ENCODE measurements at regions not wholly inside any gene's neighbourhood (a gene's known extent, or its start where the extent isn't known, plus 50 kb on each side); places are given as distances from the start of the nearest gene placed in this dataset.

DNA sequence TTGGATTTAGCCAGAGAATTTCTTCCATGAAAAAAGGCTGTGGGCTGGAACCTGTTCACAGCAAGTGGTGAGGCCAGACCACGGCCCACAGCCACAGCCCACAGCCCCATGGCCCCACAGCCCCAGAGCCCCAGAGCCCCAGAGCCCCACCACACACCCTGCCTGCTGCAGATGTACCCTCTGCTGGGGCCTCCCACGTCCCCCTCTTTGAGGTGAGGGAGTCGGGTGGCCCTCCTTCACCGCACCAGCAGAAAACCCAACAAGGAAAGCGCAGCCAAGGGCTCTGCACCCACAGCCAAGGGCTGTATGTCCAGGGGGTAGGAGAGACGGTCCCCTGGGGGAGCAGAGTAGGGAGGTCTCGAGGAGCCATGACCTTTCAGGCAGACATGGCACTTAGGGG is 327.5 kb upstream of the DIO3 start:
- DNase-seq: no peak

DNA sequence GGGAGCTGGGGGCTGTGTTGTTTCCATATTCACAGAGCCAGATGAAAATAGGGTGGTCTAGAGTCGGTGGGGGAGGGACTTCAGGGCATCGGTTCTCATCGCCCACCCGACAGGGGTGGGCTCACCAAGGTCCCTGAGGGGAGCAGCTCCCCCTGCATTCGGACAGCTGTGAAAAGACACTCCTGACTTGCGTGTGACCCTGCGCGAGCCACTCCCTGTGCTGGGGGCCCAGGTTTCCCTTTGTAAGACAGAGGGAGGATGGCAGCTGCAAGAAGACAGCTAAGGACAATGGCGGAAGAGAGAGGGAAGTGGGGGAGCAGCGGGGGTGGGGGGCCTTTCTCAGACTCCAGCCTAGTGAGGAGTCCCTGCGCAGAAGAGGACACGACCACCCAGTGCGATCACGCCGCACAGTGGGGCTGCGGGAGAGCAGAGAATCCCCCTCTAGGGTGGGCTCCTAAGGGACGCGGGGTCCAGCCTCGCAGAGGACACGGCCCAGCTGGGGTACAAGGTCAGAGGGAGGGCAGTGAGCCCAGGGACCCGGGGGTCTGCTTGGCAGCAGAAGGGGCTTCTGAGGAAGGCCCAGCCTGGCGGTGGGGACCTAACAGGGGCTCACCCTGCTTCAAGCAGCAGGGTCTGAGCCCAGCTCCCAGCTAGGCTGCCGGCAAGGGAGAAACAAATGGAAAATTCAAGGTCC is 326.9 kb upstream of the DIO3 start:
- no peak for DNase-seq

GRCh38 chr14:101234999-101235334 is 326.3 kb upstream of the DIO3 start:
- DNase-seq: no peak

GRCh38 chr14:101235335-101236103 is 325.8 kb upstream of the DIO3 start:
- no peak for DNase-seq

DNA sequence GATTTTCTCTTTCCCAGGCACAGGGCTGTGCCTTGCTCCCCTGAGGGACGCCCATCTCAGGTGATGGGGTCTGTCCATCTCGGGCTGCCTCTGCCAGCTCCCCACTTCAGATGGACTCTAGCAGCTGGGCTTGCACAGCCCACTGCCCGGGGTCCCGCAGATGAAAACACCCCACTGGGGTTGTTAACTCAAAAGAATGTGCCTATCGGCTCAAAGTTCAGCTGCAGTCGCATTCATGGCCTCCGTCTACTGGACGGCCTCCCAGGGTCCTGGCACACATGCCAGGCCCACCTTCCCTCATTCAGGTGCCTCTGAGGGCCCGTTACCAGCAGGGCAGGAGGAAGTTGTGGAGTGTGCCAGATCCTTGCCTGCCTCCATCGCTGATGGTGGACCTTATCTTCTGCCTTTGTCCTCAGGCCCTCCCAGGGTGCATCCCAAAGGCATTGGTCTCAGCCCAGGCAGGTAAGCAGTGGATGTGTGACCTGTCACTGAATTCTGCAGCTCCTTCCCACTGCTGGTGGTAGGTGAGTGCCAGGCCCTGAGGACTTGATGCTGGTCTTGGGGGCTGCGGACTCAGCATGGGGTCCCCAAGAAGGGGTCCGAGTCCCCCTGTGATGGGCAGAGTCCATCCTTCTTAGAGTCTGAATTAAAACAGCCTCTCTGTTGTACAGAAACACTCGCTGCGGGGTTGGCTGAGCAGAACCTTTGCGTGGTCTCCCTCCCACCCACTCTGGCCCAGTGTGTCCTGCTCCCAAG is 324.6 kb upstream of the DIO3 start:
- no peak for DNase-seq

DNA sequence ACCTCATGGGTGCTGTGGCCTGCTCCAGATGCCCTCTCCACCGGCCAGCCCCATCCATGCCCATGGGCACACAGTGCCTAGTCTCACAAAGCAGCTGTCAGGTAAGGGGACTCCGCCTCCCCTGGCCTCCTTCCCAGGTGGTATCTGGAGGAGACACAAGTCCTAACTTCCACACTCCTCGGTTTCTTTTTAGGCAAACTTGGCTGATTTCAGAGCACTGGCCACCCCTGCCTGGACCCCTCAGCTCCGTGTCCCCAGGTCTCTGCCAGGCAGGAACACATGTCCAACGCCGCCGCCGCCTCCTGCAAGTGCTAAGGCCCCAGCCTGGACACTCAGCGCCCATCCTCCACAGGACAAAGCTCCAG is 324.1 kb upstream of the DIO3 start:
- DNase-seq: no peak

DNA sequence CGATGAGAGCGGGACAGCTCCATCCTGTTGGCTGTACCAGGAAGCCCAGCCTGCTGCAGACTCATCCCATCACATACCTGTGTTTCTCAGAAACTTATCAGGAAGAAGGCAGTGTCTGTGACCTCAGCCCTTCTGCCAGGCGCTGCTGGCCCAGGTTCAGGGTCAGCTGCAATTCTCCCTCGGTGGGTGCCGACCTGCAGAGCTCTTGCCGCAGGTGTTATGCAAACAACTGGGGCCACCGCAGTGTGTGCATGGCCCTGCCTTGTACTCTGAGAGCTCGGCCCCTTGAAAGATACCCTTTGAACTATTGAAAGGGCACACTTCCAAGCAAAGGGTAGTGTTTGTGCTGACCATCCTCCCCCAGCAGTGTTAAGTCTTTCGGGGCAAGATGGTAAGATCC is 322.2 kb upstream of the DIO3 start:
- DNase-seq: no peak

DNA sequence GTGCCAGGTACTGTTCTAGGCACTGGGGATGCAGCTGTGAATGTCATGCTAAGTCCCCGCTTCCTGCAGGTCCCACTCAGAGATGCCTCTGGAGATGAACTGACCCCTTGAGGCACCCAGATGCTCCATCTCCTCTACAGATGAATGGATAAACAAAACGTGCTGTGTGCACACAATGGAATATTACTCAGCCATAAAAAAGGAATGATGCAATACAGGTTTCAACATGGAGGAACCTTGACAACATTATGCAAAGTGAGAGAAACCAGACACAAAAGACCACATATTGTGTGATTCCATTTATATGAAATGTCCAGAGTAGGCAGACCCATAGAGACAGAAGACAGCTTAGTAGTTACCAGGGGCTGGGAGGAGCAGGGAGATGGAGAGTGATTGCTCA is 320.1 kb upstream of the DIO3 start:
- DNase-seq: no peak

- DNase-seq: no peak
These were observed 319.5 kb upstream of the DIO3 start for GRCh38 chr14:101241807-101242278.

- DNase-seq: no peak
These were observed 318.6 kb upstream of the DIO3 start for GRCh38 chr14:101242442-101243385.

GRCh38 chr14:101243587-101244338 is 317.5 kb upstream of the DIO3 start:
- no peak for DNase-seq

- DNase-seq: no peak
These were observed 314.1 kb upstream of the DIO3 start for GRCh38 chr14:101246894-101247841.

- no peak for DNase-seq
These were observed 313.2 kb upstream of the DIO3 start for GRCh38 chr14:101247842-101248725.

DNA sequence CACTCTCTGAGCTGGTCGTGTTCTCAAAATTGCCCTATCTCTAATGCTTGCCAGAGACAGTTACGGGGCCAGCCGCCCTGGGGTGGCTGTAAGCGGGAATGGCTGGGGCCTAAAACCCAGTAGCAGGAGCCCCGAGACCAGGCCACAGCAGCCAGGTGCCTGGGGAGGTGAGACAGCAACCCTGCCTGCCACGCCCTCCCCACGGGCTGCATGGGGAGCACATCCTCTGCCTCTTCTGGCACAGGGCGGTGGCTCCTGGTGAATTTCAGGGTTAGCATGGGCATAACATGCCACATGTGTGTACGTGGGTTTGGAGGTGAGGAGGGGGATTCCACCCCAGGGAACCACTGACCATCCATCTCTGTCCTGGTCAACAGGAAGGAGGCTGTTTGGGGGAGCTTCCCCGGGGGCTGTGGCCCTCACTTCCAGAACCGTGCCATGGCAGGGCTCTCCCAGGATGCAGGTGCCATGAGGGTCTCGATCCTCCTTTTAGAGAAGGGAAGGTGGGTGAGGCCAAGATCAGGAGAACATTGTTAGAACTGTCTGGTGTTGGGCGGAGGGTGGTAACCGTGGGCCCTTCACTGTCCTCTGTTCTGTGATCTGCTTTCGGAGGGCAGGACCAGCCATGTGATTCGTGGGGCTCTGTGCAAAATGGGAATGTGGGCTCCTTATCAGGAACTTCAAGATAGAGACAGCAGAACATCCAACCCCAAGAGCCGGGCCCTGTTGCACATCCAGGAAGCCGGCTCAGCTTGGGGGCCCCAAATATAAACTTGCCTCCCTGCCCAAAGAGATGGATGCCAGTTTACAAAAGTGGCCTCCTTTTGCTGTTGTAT is 312.2 kb upstream of the DIO3 start:
- no peak for DNase-seq

GRCh38 chr14:101249676-101250036 is 311.6 kb upstream of the DIO3 start:
- no peak for DNase-seq

DNA sequence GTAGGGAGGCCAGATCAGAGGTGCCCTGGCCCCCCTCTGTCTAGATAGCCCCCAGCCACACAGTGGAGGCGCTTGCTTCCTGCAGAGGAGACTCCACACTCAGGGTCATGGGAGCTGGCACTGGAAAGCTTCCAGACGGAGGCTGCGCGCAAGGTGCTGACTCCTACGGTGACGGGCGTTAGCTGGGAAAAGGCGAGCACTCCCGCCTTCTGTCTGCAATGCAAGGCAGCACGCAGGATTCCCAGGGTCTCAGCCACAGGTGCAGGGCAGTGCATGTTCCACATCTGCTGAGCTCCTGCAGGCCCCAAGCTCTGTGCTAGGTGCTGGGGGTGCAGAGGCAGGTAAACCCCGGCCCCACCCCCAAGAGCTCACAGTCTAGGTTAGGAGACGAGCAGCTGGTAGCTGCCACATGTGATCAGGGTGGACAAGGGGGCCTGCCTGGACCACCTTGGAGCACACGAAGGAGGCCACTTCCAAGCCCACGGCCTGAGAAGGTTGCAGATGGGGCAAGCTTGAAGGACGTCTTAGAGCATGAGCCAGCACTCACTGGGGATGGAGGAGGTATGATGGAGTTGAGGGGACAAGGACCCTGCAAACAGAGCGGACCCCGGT is 310.9 kb upstream of the DIO3 start:
- DNase-seq: no peak

GRCh38 chr14:101250948-101251811 is 310.1 kb upstream of the DIO3 start:
- no peak for DNase-seq
